T-helper 2 cell treated with Interferon-gamma antibody and Interleukin-4, amounts not matched to agents 100 ng/mL and 5 ng/mL, for 36 hours (primary cell): ENCODE measurements at regions not wholly inside any gene's neighbourhood (a gene's known extent, or its start where the extent isn't known, plus 50 kb on each side); places are given as distances from the start of the nearest gene placed in this dataset.

Source experiments
- intact Hi-C: fragments of 100-400 bp; cut with micrococcal nuclease; formaldehyde crosslinking; loops from one replicate; pipeline ENCODE4 v1.15.1; 2023

DNA sequence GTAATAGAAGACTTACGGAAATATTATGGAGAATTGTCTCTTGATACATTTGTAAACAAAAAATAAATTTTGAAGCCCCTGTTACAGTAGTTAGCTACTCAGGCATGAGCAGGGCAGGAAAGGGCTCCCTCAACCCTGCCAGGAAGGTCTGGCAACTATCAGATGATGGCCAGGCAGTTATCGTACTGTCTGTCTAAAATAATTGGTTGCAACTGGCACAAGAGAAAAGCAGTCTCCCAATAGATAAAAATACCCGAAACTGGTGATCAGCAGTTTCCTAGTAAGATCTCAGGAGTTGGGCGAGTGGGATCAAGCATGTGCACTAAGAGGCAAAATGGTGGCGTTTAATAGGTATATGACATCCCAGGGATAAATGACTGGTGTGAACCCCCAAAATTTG lies 1336.3 kb downstream of the C4orf33 start:
- intact Hi-C loops = no loop called here

DNA sequence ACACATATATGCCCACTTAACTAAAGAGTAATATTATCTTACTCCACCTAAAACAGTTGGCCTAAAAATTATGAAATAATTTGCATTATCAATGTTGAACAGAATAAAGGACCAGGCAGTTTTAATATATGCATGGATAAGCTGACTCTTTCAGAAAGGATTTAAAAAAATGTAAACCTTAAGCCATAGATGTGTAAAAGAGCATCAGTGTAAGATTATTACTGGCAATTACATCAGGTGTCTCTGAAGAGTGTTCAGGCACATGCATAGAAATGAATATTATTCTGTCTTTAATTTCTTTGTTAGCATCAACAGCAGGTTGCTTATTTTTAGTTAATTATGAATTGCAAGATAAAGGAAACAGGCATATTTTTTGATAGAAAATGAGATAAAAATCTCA lies 1353.8 kb downstream of the C4orf33 start:
- intact Hi-C loops = no loop called here

DNA sequence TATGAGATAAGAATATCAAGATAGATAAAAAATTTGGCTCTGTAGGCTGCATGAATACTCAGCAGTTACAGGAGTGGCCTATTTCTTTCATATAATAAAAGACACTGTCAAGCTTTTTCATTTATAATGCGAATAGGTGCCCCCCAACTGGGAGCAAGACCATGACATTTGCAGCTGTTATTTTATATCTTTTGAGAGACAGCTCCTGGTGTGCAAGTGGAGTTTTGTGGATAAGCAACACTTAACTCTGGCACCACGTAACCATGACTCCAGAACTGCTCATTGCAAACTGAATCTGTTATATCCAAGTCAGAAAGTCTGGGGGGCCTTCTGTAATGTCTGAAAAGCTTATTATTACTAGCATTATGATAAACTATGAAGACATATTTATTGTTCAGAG lies 1372.4 kb downstream of the C4orf33 start:
- intact Hi-C loops = no loop called here

DNA sequence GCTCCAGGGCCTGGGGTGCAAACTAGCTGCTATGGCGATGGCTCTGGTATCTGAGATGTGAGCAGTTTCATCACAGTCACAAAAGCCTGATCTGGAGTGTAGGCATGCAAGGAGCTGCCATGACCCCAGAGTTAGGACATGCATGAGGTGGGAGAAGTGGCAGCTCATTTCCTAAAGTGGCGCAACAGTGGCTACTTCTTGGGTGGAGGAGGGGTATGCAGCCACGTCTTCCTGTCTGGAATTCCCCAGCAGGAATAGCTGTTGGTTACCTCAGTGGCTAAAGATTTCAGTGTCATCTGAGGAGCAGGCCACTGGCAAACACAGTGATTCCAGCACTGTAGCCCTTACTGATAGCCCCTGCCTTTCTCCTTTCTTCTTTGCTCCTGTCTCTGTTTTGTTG lies 1382.5 kb downstream of the C4orf33 start:
- intact Hi-C loops = no loop called here

- intact Hi-C loops = no loop called here
These were observed 1383.1 kb downstream of the C4orf33 start for GRCh38 chr4:130479020-130479419.

- intact Hi-C loops = no loop called here
These were observed 1383.7 kb downstream of the C4orf33 start for GRCh38 chr4:130479674-130480073.

GRCh38 chr4:130484826-130485225 lies 1388.9 kb downstream of the C4orf33 start:
- intact Hi-C loops = no loop called here

GRCh38 chr4:130485371-130485770 lies 1389.4 kb downstream of the C4orf33 start:
- intact Hi-C loops = no loop called here

- intact Hi-C loops = no loop called here
These were observed 1390.2 kb downstream of the C4orf33 start for GRCh38 chr4:130486186-130486585.

DNA sequence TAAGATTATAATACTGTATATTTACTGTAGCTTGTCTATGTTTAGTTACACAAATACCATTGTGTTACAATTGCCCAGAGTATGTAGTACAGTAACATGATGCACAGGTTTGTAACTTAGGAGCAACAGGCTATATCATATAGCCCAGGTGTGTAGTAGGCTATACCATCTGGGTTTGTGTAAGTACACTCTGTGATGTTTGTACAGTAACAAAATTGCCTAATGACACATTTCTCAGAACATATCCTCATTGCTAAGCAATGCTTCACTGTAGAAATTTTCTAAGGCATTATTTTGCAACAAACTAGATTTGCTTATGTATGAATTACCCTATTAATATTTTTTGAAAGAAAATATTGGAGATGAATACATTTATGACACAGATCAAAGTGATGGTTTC lies 1390.9 kb downstream of the C4orf33 start:
- intact Hi-C loops = no loop called here

DNA sequence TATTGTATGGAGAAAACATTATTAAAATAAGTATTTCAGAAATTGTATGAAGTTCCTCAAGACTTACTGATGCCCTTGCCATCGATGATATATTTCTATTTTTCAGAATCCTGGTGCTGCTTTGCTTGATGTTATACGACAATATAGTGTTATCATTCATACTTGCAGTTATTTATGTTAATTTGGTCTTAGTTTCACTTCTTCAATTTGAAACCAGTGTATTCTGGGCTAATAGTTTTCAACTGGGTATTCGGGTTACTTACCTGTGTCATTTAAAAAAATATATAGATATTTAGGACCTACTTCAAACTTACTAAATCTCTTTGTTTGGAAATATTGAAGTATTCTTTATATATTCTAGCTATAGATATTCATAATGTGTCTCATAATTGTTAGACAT lies 1414.7 kb downstream of the C4orf33 start:
- intact Hi-C loops = no loop called here

DNA sequence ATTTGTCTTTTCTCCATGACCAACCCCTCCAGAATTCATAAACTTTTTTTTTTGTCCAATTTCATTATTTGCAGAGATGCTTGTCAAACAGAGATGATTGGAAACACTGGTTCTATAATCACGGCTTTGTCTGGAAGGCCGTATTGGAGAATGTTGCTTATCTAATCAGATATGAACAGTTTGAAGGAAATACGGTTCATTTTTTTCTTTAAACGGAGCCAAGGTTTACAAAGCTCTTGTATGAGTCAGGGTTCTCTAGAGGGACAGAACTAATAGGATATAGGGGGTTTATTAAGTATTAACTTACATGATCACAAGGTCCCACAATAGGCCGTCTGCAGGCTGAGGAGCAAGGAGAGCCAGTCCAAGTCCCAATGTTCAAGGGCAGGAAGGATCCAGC lies 1415.8 kb downstream of the C4orf33 start:
- intact Hi-C loops = no loop called here

GRCh38 chr4:130524057-130524456 lies 1428.1 kb downstream of the C4orf33 start:
- intact Hi-C loops = no loop called here

GRCh38 chr4:130530505-130530904 lies 1434.6 kb downstream of the C4orf33 start:
- intact Hi-C loops = no loop called here

- intact Hi-C loops = no loop called here
These were observed 1438.7 kb downstream of the C4orf33 start for GRCh38 chr4:130534651-130535050.

- intact Hi-C loops = no loop called here
These were observed 1447.0 kb downstream of the C4orf33 start for GRCh38 chr4:130542953-130543352.

DNA sequence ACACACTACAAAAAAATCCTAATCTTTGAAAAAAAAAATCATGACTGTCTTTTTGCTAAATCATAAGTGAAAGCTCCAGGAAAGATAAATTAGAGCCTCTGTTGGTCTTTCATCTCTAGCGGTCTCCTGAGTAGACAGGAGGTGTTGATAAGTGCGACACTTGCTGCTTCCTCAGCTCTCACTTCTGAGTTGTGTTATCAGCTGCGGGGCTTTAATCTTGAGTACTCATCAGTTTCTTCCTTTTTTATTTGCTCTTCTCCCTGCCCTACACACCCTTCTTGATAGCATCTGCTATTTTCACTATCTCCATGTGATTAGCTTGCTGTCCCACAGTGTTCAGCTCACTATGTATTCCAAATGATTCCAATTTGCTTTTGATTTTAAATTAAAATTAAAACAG lies 1449.2 kb downstream of the C4orf33 start:
- intact Hi-C loops = no loop called here

DNA sequence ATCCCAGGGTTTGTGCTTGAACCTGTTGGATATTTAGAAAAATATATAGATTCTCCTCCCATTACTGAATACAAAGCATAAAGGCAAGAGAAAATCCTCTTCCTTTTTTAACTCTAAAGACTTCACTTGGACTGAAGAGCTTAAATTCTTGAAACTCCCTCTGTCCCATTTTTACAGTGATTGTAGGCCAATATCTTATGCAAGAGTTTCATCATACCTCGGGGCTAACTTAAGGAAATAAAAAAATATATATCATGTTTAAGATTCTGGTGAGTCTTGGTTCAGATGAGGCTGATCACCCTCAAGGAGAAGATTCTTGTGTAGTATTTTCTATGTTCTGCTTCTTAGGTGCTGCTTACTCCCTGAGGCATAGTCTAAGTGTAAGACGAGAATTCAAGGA lies 1449.6 kb downstream of the C4orf33 start:
- intact Hi-C loops = no loop called here

- intact Hi-C loops = no loop called here
These were observed 1463.3 kb downstream of the C4orf33 start for GRCh38 chr4:130559268-130559667.

GRCh38 chr4:130563185-130563888 lies 1467.4 kb downstream of the C4orf33 start:
- intact Hi-C loops = no loop called here

DNA sequence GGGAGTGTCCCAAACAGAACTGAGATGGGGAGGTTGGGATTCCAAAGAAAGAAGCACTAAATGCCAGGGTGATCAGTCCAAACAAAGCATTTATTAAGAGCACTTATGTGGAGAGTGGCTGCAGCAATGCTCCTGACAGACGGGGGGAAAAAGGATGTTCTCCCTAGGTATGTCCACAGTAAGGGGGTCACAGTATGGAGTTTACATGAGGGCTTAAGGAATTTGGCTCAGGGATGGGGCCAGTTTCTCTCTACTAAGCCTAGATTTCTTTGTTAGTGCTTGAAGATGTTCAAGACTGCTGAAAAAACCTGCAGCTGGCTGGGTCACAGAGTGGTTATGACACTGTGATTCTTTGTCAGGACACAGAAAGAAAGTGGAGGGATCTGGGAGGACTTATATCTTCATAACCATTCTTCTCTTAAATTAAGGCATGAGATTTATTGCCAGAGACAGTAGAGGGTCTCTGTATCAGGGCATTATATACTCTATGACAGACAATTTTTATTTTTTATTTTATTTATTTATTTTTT lies 1468.0 kb downstream of the C4orf33 start:
- intact Hi-C loops = no loop called here

DNA sequence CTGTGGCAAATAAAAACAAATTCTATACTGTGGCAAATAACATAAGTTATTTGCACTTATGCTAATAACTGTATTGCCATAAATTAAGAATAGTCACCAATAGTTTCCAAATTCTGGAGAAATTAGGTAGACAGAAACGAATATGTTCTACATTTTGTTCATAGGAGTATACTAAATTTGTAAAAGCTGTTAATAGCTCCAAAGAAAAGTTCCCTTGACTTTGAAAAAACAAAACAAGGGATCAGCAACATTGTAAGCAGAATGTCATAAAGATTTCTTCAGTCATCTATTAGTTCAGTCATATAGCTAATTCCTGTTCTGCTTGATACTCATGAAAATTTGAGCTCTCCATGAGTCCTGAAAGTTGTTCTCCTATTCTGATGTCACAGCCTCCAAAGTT lies 1472.8 kb downstream of the C4orf33 start:
- intact Hi-C loops = no loop called here

DNA sequence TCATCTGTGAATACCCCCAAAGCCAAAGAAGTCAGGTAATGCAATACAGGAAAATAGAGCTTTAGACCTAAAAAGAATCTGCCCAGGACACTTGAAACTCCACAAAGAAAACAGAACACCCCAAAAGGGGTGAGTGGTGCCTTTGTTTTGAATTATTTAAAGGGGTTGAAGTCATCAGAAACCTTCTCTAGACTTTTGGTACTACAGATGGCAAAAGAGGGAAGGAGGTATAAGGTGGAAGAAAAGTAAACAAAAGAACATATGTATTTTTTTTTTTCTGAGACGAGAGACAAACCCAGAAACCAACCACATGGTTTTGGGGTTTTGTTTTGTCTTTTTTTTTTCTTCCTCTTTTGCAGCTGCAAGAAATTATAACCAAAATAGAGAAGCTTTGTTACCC lies 1477.8 kb downstream of the C4orf33 start:
- intact Hi-C loops = no loop called here

- intact Hi-C loops = no loop called here
These were observed 1478.3 kb downstream of the C4orf33 start for GRCh38 chr4:130574215-130574614.
